Hypothalamus (tissue), 51 donors: ENCODE measurements at regions not wholly inside any gene's neighbourhood (a gene's known extent, or its start where the extent isn't known, plus 50 kb on each side); places are given as distances from the start of the nearest gene placed in this dataset.
"Not testable (repeated sequence)": the region's sequence is repeated elsewhere in the genome, so short reads cannot be mapped to it uniquely, and the experiment has no call there.

Experiments used
- DNase-seq, 51 donors: peaks; one replicate each; lab custom pipeline; 2025; lab: John Stamatoyannopoulos, UW

- DNase-seq, result not testable (repeated sequence)
These were observed 53.2 kb upstream of the TERB2 start for GRCh38 chr15:44903281-44903680.

- not testable (repeated sequence) for DNase-seq
These were observed 51.7 kb upstream of the TERB2 start for GRCh38 chr15:44904651-44905340.
